ENCODE measurements at regions not wholly inside any gene's neighbourhood (a gene's known extent, or its start where the extent isn't known, plus 50 kb on each side); places are given as distances from the start of the nearest gene placed in this dataset.
"Not testable (repeated sequence)": the region's sequence is repeated elsewhere in the genome, so short reads cannot be mapped to it uniquely, and the experiment has no call there.

DNA sequence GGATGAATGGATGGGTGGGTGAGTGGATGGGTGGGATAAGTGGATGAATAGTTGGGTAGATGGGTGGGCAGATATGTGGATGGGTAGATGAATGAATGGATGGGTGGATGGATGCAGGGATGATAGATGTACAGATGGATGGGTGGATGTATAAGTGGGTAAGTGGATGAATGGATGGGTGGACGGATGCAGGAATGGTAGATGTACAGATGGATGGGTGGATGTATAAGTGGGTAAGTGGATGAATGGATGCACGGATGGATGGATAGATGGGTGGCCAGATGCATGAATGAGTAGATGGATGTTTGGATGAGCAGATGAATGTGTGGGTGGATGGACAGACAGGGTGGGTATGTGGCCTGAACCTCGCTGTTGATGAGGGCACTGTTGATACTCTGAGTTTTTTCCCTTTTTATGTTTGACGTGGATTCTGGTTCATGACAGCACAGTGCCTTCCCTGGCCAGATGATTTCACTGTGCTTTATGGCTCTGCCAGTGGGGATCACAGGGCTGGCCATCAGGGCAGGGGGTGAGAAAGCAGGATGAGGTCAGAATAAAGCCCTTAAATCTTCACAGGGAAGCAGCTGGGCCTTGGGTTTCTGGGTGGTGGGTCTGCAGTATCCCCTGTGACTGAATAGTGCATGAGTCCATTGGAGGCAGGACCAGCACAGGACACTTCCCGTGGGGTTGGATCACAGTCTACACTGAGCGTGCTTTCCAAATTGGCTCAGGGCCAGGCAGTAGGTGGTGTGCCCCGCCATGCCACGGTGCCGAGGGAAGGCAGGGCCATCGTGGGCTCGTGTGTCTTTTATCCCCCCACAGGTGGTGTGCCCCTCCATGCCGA is 213.2 kb downstream of the BANP start:
- not testable (repeated sequence) for DNase-seq

- not testable (repeated sequence) for DNase-seq
Measured at GRCh38 chr16:88165040-88165544, 213.9 kb downstream of the BANP start.

DNA sequence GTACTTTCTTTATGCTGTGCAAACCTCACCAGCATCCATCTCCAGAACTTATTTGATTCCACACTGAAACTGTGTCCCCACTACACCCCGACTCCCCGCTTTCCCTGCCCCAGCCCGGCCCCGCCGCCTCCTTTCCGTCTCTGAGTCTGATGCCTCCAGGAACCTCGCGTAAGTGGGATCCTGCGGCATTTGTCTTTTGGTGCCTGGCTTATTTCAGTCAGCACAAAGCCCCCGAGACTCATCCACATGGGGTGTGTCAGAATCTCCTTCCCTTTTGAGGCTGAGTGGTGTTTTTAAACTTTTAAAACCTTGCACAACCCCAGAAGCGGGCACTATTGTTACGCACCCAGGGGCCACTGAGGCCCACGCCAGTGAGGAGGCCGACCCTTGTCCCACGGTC is 214.4 kb downstream of the BANP start:
- not testable (repeated sequence) for DNase-seq

DNA sequence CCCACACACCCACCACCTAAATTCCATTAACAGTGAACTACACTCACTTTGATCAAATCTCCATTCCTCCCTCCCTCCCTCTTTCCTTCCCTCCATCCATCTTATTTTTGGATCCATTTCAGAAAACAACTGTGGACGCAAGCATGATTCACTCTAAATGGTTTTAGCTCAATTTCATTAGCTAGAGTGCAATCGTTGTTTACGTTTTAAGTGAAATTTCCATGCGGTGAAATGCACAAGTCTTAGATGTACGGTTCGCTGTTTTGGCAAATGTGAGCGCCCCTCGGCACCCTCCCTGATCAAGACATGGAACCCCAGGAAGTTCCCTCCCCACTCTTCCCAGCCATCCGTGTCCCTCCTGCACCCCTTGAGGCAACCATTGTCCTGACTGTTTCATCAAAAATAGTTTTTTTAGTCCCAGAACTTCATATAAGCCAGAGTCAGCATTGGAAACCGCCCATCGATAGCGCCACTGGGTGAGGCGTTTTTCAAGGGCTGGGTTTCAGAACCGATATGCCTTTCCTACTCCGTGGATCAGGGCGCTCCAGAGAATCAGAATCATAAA is 215.1 kb downstream of the BANP start:
- DNase-seq = not testable (repeated sequence)

GRCh38 chr16:88167798-88168556 is 214.8 kb upstream of the ZNF469 start:
- DNase-seq = not testable (repeated sequence)

DNA sequence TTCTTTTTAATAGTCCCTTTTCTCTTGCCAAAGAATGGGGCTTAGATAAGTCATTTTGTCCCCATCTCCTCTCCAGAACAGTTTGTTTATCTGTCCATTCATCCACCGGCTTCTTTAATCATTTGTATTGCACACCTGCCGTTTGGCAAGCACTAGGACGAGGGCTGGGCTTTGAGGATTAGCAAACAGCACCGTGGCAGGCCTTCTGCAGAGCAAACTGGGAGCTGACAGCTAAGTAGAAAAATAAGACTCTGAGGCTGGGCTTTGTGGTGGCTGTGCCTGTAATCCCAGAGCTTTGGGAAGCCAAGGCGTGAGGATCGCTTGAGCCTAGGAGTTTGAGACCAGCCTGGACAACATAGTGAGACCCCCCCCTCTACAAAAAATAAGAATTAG is 214.2 kb upstream of the ZNF469 start:
- DNase-seq = not testable (repeated sequence)

GRCh38 chr16:88169136-88169830 is 213.5 kb upstream of the ZNF469 start:
- not testable (repeated sequence) for DNase-seq

GRCh38 chr16:88169831-88170165 is 213.0 kb upstream of the ZNF469 start:
- not testable (repeated sequence) for DNase-seq

DNA sequence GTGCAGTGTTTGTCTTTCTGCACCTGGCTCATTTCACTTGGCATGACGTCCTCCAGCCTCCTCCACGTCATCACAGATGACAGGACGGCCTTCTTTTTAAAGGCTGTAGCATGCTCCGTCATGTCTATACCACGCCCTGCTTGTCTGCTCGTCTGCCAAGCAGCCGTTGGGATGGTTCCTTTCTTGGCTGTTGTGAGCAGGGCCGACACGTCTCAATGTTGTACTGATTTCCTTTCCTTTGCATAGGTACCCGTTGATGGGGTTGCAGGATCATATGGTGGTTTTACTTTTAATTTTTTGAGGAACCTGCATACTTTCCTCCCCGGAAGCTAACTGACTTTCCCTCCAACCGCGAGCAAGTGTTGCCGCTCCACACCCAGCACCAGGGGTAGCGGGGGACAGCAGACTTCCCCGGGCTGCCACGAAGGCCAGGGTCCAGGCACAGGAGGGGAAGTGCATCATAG is 212.2 kb upstream of the ZNF469 start:
- no peak for DNase-seq

DNA sequence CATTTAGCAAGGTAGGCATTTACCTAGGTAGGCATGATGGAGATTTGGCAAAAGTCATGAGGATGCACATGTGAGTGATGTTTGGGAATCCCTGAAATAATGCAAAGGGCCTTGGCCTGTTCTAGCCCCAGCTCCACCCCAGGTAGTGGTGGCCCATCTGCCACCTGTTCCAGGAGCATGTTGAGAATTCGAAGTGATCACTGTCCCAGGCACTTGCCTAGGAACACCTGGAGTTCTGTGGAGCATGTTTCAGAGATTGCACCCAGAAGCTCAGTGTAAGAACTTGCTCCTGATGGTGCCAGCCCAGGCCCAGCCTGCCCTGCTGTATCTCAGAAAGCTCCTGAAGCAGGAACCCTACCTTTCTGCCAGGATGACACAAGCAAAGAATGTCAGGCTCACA is 211.6 kb upstream of the ZNF469 start:
- not testable (repeated sequence) for DNase-seq

DNA sequence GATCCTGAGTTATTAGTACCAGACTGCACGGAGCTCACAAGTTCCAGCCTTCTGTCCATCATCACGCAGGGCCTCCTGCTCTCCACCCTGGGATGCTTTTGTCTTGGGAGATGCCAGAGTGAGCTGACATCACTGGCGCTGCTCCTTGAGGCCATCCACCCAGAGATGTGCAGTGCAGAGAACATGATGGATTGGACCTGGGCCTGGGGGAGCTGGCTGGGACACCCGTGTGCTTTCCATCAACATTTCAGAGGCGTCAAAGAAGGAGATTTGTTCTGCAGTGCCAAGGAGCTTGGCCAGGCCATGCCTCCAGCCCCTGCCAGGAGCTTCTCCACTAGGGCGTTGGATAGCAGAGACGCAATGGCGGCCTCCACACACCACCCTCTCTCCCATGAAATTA is 206.6 kb upstream of the ZNF469 start:
- DNase-seq = not testable (repeated sequence)

DNA sequence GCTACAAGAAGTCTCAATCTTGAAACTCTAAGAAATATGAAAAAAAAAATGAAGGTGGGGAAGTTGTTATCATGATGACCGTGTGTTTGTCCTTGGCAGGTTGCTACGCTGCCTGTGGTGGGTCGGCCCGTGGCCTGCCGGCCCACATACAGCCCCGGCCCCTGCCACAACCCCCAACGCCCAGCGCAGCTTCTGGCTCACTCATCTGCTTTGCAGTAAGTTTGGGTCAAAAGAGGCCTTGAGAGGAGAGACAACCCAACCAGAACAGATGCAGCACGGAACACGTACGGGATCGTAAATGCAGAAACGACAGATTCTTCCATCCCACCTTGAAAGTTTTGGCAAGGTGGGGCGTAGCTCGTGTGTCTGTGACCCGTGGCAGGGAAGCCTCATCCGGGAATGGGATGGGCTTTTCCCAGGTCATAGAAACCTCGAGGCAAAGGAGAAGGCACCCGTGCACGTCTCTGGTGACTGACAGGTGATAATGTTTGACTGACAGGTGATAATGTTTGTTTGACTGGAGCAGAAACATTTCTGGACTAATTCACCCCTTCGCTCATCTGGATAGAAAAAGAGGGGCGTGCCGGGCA is 206.1 kb upstream of the ZNF469 start:
- not testable (repeated sequence) for DNase-seq

DNA sequence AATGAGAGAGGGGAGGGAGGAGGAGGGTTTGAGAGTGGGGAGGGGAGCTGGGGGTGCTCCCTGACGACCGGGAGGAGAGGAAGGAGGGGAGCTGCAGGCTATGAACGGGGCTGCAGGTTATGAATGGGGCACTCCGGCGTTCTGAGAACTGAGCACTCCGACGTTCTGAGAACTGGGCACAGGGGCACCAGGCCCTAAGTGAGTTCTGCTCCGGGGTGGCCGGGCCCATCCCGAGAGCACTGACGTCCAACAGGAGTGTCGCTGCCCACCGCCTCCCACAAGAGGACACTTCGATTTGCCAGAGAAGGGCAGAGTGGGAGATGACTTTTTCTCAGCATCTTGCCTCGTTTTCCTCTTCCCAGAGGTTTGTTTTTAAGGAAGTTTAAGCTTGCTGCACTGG is 204.5 kb upstream of the ZNF469 start:
- DNase-seq = not testable (repeated sequence)

DNA sequence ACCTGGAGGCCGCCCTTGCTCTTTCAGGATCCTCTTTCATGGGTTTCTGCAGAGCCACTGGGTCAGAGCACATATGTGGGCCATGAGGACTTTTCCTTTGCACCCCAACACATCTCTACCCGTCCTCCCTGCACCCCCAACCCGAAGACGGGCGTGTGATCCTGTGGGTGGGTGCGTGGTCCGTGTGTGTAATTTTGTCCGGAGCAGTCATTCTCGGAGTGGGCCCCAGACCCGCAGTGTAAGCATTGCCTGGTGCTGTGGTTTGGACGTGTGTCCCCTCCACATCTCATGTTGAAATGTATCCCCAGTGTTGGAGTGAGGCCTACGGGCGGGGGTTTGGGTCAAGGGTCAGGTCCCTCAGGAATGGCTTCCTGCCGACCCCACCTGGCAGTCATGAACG is 203.9 kb upstream of the ZNF469 start:
- DNase-seq = not testable (repeated sequence)

DNA sequence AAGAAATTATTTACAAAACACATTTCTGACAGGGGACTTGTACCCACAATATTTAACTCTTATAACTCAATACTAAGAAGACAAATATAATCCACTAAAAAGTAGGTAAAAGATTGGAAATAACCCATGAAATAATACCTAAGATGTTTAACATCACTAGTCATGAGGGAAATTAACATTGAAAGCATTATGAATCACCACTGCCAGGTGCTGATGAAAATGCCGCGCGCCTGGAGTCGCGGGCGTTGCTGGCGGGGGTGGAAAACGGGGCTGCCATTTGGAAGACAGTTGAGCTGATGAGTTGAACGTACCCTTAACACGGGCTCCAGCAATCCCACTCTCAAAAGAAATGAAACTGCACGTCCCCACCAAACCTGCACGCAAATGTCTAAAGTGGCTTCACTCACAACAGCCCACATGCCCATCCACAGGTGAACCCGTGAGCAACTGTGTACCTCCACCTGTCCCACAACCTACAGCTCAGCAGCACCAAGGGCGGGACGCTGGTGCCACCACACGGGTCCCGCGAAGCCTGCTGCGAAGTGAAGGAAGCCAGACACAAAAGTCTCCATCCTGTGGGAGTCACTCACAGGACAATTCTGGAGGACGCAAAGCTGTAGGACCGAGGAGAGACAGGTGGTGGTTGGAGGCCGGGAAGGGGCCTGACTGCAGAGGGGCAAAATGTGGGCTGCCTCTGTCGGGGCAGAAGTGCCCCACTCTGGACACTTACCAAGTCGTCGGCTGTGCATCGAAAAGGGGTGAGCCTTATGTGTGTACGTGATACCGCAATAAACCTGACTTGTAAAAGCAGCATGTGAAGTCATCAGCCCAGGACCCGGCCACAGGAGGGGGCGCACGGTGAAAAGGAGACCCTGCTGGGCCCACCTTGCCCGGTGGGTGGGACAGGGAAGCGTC is 199.5 kb upstream of the ZNF469 start:
- DNase-seq = not testable (repeated sequence)

DNA sequence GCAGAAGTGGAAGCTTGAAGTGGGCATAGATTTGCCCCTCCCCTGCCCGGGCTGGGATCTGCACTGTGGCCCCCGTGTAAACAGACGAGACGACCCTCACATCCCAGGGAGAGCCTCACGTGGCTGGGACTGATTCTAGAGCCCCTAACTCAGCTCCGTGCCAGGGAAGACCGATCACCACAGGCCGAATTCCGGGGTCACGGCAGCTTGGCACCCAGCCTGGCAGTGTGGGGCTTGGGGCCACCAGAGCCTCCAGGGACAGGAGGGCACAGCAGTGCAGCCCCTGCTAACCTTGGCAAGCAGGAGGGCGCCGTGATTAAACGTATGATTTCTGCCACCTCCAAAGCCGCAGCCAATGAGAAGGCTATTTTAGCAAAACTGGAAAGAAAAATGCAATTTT is 198.7 kb upstream of the ZNF469 start:
- not testable (repeated sequence) for DNase-seq

GRCh38 chr16:88184566-88185355 is 198.0 kb upstream of the ZNF469 start:
- not testable (repeated sequence) for DNase-seq

- DNase-seq = not testable (repeated sequence)
Measured at GRCh38 chr16:88185406-88185805, 197.4 kb upstream of the ZNF469 start.

Data from left kidney (tissue), 1 donor.